ENCODE measurements at regions not wholly inside any gene's neighbourhood (a gene's known extent, or its start where the extent isn't known, plus 50 kb on each side); places are given as distances from the start of the nearest gene placed in this dataset.
"Not testable (repeated sequence)": the region's sequence is repeated elsewhere in the genome, so short reads cannot be mapped to it uniquely, and the experiment has no call there.

DNA sequence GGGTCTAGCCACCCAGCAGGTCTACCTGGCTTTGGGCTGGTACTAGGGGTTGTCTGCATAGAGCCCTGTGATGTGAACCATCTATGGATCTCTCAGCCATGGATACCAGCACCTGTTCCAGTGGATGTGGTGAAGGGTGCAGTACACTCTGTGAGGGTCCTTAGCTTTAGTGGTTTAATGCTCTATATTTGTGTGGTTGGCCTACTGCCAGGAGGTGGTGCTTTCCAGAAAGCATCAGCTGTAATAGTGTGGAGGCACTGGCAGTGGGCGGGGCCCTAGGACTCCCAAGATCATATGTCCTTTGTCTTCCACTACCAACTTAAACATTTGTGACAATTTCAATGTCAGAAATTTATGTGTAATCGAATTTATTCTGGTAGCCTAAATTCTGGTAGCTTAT lies 1065.1 kb downstream of the RPIA start:
- not testable (repeated sequence) for DNase-seq (ENCODE audit: low read depth in 4 of 4, low spot score in 3 of 4)

DNA sequence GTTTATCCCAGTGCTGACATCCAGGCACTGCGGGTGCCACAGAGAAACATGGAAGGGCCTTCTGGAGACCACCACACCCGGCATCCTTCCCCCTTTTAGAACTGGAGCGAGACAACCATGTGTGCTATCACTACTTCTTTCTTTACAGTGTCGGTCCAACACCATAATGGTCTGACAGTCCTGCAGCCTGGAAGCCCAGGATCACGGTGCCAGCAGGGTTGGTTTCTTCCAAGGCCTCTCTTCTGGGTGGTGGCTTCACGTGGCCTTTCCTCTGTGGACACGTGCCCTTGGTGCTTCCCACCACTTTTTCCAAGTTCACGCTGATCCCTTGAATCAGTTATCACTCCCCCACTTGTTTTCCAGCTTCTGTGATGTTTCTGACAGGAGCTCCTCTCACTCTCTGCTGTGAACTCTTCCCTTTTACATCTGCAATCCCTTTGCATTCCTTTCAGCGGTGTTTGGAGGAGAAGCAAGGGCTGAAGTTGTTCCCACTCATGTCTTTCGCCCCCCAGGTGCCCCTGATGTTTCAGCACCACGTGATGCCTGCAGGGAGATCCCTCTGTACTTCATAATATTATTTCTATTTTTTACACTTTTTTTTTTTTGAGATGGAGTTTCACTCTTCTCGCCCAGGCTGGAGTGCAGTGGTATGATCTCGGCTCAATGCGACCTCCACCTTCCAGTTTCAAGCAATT lies 1067.0 kb downstream of the RPIA start:
- DNase-seq (ENCODE audit: low read depth in 4 of 4, low spot score in 3 of 4) = not testable (repeated sequence)

DNA sequence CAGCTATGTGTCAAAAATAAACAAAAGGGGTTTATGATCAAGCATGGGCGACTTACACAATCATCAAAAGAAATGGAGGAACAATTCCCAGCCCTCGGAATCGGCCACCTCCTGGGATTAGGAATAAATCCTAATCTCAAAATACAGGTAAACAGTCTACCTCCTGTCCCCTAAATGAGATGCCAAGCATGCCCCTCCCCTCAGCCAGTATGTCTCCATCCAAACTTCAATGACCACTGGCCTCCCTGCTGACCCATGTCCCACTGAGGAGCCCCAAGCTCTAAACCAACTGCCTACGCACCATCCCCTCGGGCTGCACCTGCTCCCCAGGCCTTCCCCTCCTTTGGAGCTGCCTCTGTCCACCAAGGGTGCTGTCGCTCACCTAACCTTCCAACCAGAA lies 1069.3 kb downstream of the RPIA start:
- not testable (repeated sequence) for DNase-seq (ENCODE audit: low read depth in 4 of 4, low spot score in 3 of 4)

DNA sequence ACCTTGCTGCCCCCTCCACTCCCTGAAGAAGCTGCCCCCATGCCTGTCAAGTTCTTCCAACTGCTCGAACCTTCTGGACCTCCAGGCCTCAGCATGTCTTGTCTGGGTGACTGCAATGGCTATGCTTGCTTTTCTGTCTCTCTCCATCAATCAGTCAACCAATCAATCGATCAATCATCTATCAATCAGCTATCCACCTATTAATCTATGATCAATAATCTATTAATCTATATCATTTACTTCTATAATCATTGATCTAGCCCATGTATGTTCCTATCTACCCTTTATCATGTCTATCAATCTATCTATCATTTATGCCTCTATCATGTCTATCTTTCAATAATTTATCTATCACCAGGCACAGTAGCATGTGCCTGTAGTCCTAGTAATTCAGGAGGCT lies 1069.7 kb downstream of the RPIA start:
- not testable (repeated sequence) for DNase-seq (ENCODE audit: low read depth in 4 of 4, low spot score in 3 of 4)

DNA sequence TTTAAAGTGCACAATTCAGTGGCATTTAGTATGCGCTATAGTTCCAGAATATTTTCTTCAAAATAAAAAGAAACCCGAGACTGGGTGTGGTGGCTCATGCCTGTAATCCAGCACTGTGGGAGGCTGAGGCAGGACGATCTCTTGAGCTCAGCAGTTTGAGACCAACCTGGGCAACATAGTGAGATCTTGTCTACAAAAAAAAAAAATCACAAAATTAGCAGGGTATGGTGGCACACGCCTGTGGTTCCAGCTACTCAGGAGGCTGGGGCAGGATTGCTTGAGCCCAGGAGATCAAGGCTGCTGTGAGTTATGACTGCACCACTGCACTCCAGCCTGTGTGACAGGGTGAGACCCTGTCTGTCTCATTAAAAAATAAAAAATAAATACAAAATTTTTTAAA lies 1070.4 kb downstream of the RPIA start:
- not testable (repeated sequence) for DNase-seq (ENCODE audit: low read depth in 4 of 4, low spot score in 3 of 4)

DNA sequence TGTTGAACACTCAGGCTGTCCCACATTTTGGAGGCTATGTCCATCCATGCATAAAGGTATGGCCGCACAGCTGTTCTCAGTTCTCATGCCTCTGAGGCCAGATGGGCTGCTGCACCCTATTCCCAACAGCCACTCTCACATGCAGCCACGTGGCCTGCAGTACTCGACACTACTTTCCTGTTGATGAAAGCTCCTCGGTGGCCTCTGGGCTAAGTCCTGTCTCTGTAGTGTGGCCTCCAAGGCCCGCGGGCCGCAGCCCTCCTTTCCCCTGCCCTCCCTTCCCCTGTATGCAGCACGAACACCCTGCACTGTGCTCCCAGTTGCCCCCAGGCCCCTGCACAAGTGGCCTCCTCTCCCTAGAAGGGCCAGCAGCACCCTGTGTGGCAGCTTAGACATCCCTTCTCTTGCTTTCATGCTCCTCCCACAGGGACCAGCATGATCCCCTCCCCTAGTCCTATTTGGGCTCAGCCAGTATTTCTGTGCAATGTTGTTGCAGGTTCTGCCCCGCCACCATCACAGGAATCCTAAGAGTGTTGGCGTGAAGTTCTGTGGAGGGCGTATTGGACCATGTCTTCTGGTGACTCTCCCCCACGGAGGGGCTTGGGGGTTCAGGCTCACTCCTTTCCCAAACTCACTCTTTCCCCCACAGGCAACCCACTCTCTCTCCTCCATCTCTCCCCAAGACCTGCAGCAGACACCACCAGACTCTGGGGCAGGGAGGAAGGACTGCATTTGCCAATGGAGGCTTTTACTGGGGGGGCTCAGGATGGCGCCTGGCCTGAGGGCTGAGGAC lies 1071.2 kb downstream of the RPIA start:
- not testable (repeated sequence) for DNase-seq (ENCODE audit: low read depth in 4 of 4, low spot score in 3 of 4)

DNA sequence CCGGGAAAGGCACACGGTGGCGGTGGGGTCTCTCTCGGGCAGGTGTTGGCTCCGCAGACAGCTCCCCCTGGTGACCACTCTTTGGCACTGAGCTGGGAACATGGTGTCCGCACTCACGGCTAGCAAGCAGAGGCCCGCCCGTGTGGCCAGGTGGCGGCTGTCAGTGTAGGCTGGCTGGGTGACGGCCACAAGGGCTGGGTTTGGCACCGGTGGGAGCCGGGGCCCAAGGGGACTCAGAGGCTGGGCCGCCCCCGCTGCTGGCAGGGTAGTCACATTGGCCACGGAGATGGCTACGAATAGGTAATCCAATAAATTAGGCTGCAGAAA lies 1071.7 kb downstream of the RPIA start:
- no peak for DNase-seq (ENCODE audit: low read depth in 4 of 4, low spot score in 3 of 4)

DNA sequence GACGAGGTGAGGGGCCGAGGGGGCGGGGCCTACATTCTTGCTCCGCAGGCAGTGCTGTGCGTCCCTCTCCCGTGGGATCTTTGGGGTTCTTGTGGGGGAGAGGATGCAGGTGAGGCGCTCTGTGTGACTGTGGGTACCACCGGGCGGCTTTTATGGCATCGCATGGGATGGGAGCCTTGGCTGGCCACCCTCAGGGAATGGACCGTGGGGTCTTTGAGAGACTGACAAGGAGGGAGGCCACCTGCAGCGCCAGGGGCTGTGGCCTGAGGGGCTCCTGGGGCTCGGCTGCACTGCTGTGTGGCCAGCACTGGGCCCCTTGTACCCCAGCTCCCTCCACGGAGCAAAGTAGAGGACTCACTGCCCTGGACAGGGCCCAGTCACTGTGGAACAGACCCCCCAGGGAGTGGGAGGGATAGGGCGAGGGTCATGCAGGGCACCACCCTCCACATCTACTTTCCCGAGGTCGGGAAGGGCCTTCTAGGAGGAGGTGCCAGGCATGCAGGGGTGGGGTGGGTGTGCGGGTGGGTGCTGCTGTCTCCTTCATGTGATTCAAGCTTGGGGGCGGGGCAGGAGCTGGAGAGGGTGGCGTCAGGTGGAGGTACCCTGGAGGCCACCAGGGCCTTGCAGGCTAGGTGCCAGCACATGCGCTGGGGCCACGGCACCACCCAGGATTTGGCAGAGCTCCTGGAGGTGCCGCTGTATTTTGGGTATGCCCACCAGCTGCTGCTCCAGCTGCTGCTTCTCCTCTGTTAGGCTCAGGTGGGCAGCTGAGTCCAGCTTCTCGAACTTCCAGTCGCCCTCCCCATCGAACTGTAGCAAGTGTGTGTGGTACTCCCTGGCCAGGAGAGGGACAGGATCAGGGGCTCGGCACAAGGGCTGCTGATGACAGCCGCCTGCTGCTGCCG lies 1072.4 kb downstream of the RPIA start:
- no peak for DNase-seq (ENCODE audit: low read depth in 4 of 4, low spot score in 3 of 4)

DNA sequence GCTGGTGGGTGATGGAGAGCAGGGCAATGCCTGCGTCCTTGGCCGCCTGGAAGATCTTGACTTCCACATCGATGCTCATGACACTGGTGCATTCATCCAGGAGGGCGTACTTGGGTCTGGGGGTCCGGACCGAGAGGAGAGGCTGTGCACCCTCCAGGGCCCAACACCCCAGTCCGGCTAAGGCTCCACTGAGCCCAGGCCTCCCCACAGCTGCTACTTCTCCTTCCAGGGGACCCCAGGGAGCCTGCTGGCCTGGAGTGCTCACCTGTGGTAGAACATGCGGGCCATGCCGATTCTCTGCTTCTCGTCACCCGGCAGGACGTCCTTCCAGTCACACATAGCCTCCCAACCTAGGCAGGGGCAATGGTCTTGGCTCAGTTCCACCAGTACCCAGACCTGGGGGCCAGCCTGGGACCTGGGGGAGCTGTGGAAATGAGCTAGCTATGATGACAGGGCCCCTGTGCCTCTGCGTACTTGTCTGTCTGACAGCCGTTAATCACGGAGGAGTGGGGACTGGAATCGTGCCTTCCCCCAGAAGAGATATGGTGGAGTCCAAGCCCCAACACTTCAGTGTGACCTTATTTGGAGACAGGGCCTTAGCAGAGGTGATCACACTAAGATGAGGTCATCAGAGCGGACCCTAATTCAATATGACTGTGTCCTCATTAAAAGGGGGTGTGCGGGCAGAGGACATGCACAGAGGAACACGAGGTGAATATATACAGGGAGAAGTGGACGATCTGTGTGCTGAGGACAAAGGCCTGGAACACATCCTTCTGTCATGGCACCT lies 1073.3 kb downstream of the RPIA start:
- not testable (repeated sequence) for DNase-seq (ENCODE audit: low read depth in 4 of 4, low spot score in 3 of 4)

DNA sequence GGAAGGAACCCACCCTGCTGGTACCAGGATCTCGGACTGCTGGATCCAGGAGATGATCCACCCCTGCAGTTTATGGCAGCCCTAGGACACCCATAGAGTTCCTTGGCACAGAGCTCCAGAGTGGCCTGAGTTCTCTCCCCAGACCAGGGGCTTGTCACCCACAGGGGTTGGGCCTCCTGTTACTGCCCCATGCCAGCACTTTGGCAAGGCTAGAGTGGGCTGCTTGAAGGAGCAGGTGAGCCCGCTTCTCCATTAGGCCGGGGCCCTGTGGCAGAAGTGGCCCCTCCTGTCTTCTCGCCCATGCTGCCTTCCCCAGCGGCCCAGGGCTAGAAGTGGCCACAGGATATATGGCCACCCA lies 1073.9 kb downstream of the RPIA start:
- DNase-seq (ENCODE audit: low read depth in 4 of 4, low spot score in 3 of 4) = not testable (repeated sequence)

DNA sequence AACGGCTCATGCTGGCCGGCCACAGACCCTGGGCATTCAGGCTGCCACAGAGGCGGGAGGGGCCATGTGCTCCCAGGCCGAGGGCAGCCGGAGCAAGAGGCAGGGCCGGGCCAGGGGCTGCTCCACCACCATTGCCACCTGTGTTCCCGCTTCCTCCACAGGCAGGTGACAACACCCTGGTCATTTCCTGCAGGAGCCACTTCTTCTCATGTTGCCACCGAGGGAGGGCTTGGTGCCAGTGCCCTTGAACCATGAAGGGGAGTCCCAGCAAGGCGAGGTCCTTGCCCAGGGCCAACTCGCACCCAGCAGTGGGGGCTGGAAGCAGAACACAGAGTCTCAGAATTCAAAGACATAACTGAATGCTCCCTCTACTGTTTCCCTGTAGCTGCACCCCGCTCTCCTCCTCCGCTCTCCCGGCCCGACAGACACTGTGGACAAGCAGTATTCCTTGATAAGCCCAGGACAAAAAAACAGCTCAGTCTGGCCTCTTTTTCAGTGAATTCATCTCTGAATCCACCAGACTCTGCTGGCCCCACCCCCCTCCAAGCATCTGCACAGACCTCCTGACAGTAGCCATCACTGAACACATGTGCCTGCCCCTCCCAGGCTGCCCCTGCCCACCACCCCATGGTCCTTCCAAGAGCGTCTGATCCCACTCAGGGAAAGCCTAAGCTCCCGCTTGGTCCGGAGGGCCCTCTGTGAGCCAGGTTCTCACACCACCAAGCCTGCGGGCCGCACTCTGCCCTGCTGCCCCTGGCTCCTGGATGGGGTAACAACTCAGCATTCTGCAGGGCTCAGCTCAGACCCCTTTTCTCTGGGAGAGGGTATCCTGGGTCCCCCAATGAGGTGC lies 1074.9 kb downstream of the RPIA start:
- not testable (repeated sequence) for DNase-seq (ENCODE audit: low read depth in 4 of 4, low spot score in 3 of 4)

DNA sequence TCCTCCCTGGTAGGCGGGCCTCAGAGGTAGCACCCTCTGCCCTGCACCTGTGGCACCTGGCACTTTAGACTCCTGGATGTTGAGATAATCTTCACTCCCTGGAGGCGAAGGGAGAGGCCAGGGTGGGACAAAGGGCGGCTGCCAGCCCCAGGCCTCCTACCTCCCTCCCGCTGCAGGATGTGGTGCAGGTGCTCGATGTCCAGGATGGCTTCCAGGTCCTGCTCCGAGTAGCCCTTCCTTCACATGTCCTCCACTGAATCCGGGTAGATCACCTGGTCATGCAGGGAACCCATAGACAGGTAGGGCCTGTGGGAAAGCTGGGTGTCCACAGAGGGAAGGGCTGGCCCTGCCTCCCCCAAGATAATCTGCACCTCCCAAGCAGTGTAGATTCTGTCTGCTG lies 1075.6 kb downstream of the RPIA start:
- not testable (repeated sequence) for DNase-seq (ENCODE audit: low read depth in 4 of 4, low spot score in 3 of 4)

DNA sequence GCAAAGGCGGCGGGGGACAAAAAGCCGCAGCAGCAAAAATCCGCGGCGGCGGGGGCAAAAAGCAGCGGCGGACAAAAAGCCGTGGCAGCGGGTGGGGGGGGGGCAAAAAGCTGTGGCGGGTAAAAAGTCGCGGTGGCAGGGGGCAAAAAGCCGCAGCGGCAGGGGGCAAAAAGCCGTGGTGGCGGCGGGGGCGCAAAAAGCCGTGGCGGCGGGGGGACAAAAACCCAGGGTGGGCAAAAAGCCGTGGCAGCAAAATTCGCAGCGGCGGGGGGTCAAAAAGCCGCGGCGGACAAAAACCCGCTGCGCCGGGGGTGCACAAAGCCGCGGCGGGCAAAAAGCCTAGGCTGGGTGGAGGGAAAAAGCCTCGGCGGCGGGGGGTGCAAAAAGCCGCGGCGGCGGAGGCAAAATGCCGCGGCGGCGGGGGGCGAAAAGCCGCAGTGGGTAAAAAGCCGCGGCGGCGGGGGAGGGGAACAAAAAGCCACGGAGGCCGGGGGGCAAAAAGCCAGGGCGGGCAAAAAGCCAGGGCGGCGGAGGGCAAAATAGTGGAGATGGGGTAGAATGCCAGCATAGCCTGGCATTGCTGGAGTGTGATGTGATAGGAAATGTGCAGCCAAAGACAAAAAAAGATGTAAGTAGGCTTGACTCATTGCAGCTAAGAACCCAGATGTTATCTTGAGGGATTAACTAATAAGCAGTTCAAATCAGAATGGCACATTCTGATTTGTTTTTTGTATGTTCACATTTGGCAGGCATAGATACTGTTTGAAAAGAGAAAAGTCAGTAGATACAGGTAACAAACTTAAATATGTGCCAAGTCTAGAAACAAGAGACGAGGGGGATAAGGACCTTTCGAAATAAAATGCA lies 1076.3 kb downstream of the RPIA start:
- no peak for DNase-seq (ENCODE audit: low read depth in 4 of 4, low spot score in 3 of 4)

DNA sequence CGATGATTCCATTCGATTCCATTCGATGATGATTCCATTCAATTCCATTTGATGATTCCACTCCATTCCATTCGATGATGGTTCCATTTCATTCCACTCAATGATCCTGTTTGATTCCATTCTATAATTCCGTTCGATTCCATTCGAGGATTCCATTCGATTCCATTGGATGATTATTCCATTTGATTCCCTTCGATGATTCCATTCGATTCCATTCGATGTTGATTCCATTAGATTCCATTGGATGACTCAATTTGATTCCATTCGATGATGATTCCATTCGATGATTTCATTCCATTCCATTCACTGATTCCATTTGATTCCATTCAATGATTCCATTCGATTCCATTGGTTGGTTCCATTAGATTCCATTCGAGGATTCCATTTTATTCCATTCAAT lies 1084.4 kb downstream of the RPIA start:
- DNase-seq (ENCODE audit: low read depth in 4 of 4, low spot score in 3 of 4) = no peak

DNA sequence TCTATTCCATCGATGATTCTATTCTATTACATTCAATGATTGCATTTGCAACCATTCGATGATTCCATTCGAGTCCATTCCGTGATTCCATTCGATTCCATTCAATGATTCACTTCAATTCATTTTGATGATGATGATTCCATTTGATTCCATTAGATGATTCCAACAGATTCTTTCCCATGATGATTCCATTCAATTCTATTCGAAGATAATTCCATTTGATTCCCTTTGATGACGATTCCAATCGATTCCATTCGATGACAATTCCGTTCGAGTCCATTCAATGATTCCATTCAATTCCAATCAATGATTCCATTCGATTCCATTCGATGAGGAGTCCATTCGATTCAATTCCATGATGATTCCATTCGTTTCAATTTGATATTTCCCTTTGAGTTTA lies 1088.8 kb downstream of the RPIA start:
- DNase-seq (ENCODE audit: low read depth in 4 of 4, low spot score in 3 of 4) = no peak

DNA sequence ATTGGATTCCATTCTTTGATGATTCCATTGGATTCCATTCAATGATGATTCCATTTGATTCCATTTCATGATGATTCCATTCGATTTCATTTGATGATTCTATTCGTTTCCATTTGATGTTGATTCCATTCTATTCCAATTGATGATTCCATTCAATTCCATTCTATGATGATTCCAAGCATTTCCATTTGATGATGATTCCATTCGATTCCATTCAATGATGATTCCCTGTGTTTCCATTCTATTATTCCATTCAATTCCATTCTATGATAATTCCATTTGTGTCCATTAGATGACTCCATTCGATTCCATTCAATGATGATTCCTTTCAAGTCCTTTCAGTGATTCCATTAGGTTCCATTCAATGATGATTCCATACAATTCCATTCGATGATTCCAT lies 1090.5 kb downstream of the RPIA start:
- DNase-seq (ENCODE audit: low read depth in 4 of 4, low spot score in 3 of 4) = no peak

DNA sequence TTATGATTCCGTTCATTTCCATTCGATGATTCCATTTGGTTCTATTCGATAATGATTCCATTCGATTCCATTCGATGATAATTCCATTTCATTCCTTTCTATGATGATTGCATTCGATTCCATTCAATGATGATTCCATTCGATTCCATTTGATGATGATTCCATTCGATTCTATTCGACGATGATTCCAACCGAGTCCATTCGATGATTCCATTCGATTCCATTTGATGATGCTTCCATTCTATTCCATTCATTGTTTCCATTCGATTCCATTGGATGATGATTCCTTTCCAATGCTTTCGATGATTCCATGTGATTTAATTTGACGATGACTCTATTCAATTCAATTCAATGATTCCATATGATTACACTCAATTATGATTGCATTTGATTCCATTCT lies 1093.5 kb downstream of the RPIA start:
- no peak for DNase-seq (ENCODE audit: low read depth in 4 of 4, low spot score in 3 of 4)

DNA sequence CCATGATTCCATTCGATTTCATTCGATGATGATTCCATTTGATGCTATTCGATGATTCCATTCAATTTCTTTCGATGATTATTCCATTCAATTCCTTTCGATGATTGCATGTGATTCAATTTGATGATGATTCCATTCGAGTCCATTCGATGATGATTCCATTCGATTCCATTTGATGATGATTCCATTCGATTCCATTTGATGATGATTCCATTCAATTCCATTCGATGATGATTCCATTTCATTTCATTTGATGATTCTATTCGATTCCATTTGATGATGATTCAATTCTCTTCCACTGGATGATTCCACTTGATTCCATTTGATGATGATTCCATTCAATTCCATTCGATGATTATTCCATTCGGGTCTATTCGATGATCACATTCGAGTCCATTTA lies 1094.1 kb downstream of the RPIA start:
- DNase-seq (ENCODE audit: low read depth in 4 of 4, low spot score in 3 of 4) = not testable (repeated sequence)

DNA sequence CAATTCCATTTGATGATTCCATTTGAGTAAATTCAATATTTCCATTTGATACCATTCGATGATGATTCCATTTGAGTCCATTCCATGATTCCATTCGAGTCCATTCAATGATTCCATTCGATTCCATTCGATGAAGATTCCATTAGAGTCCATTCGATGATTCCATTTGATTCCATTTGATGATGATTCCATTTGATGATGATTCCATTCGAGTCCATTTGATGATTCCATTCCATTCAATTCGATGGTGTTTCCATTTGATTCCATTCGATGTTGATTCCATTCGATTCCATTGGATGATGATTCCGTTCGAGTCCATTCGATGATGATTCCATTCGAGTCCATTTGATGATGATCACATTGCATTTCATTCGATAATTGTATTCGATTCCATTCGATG lies 1095.2 kb downstream of the RPIA start:
- not testable (repeated sequence) for DNase-seq (ENCODE audit: low read depth in 4 of 4, low spot score in 3 of 4)

Data from right renal pelvis (tissue), 4 donors.